ENCODE measurements at regions not wholly inside any gene's neighbourhood (a gene's known extent, or its start where the extent isn't known, plus 50 kb on each side); places are given as distances from the start of the nearest gene placed in this dataset.

GRCh38 chr6:15887491-15888461 lies 224.9 kb upstream of the DTNBP1 start:
- no peak for TF ChIP-seq CTCF (conservative IDR thresholded peaks at IDR 0.05; ENCODE audit: low read length)
- no peak for TF ChIP-seq EZH2phosphoT487 (IDR thresholded peaks at IDR 0.05; ENCODE audit: borderline replicate concordance, low read depth, low read length)

Measured in OCI-LY7 (cell line).